ENCODE measurements at regions not wholly inside any gene's neighbourhood (a gene's known extent, or its start where the extent isn't known, plus 50 kb on each side); places are given as distances from the start of the nearest gene placed in this dataset.

- TF ChIP-seq, protein P1, sequence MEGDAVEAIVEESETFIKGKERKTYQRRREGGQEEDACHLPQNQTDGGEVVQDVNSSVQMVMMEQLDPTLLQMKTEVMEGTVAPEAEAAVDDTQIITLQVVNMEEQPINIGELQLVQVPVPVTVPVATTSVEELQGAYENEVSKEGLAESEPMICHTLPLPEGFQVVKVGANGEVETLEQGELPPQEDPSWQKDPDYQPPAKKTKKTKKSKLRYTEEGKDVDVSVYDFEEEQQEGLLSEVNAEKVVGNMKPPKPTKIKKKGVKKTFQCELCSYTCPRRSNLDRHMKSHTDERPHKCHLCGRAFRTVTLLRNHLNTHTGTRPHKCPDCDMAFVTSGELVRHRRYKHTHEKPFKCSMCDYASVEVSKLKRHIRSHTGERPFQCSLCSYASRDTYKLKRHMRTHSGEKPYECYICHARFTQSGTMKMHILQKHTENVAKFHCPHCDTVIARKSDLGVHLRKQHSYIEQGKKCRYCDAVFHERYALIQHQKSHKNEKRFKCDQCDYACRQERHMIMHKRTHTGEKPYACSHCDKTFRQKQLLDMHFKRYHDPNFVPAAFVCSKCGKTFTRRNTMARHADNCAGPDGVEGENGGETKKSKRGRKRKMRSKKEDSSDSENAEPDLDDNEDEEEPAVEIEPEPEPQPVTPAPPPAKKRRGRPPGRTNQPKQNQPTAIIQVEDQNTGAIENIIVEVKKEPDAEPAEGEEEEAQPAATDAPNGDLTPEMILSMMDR (IDR thresholded peaks at IDR 0.05 in 2 of 3, conservative IDR thresholded peaks at IDR 0.05 in 1 of 3; ENCODE audit: control insufficient read depth in 2 of 3, extremely low read depth in 1 of 3, insufficient read depth in 1 of 3, low read depth in 3 of 3, low read length in 3 of 3): no peak
- no peak for TF ChIP-seq GATAD2B (conservative IDR thresholded peaks at IDR 0.05; ENCODE audit: low read depth)
Observed at GRCh38 chr3:20326541-20326940, 140.5 kb upstream of the SGO1 start.
